Nephron (organoid): ENCODE measurements at regions not wholly inside any gene's neighbourhood (a gene's known extent, or its start where the extent isn't known, plus 50 kb on each side); places are given as distances from the start of the nearest gene placed in this dataset.

Experiments used
- H3K27ac Mint-ChIP-seq, 3 experiments: 2 replicates each; pipeline ENCODE4 v1.8.0; 2020; ENCODE audit warnings: mixed read lengths in 3 of 3, mild to moderate bottlenecking in 2 of 3, moderate library complexity in 1 of 3
- H3K27me3 Mint-ChIP-seq: 2 replicates; pipeline ENCODE4 v1.8.0; 2021; ENCODE audit warnings: low read depth, mild to moderate bottlenecking, moderate library complexity, mixed read lengths
- H3K36me3 Mint-ChIP-seq: 2 replicates; pipeline ENCODE4 v1.8.0; 2020; ENCODE audit warnings: low read depth, mixed read lengths
- H3K4me1 Mint-ChIP-seq: 2 replicates; pipeline ENCODE4 v1.8.0; 2020; ENCODE audit warnings: mixed read lengths
- H3K4me3 Mint-ChIP-seq, 3 experiments: 2 replicates each; pipeline ENCODE4 v1.8.0; 2020; ENCODE audit warnings: mild to moderate bottlenecking in 3 of 3, mixed read lengths in 3 of 3, moderate library complexity in 2 of 3
- H3K9me3 Mint-ChIP-seq: 2 replicates; pipeline ENCODE4 v1.8.0; 2020; ENCODE audit warnings: mixed read lengths
- CTCF ChIP-seq, 3 experiments: fragments of 200-600 bp; sonication (generic); IDR thresholded peaks; one replicate each; pipeline ENCODE4 v1.5.0; 2021; ENCODE audit warnings: antibody characterized with exemption in 3 of 3; ENCODE audit not compliant: unreplicated experiment in 3 of 3

GRCh38 chr14:25406818-25407217, 356.9 kb upstream of the STXBP6 start:
- Mint-ChIP-seq H3K27ac (no peak overlapping the region), H3K4me1 (no peaks in the 10 kb centered on the region), H3K36me3 (no peaks in the 10 kb centered on the region), H3K4me3 (no peak overlapping the region), H3K27me3 (no peaks in the 10 kb centered on the region), H3K9me3 (no peaks in the 10 kb centered on the region)
- TF ChIP-seq CTCF (IDR thresholded peaks at IDR 0.05; ENCODE audit: unreplicated experiment in 3 of 3): peak; percentile 27 to 50 (median 38)

GRCh38 chr14:25400607-25401206, 350.8 kb upstream of the STXBP6 start:
- Mint-ChIP-seq H3K4me3 (no peak overlapping the region), H3K9me3 (no peaks in the 10 kb centered on the region), H3K4me1 (no peaks in the 10 kb centered on the region), H3K36me3 (no peaks in the 10 kb centered on the region), H3K27me3 (peaks cover 5% of the 10 kb centered on the region), H3K27ac (no peak overlapping the region)
- TF ChIP-seq CTCF (IDR thresholded peaks at IDR 0.05; ENCODE audit: unreplicated experiment in 3 of 3): peak; percentile 69 to 76 (median 69)

GRCh38 chr14:25396128-25396527, 346.2 kb upstream of the STXBP6 start:
- Mint-ChIP-seq H3K9me3 (no peaks in the 10 kb centered on the region), H3K4me1 (no peaks in the 10 kb centered on the region), H3K27me3 (peaks cover 5% of the 10 kb centered on the region), H3K27ac (no peak overlapping the region), H3K36me3 (no peaks in the 10 kb centered on the region), H3K4me3 (no peak overlapping the region)
- no peak for TF ChIP-seq CTCF (IDR thresholded peaks at IDR 0.05; ENCODE audit: unreplicated experiment in 3 of 3)

- no peak for TF ChIP-seq CTCF (IDR thresholded peaks at IDR 0.05; ENCODE audit: unreplicated experiment in 3 of 3)
- H3K36me3 Mint-ChIP-seq: no peaks in the 10 kb centered on the region
- no peak overlapping the region for H3K4me3 Mint-ChIP-seq
- no peaks in the 10 kb centered on the region for H3K9me3 Mint-ChIP-seq
- H3K27me3 Mint-ChIP-seq: no peaks in the 10 kb centered on the region
- H3K27ac Mint-ChIP-seq: no peak overlapping the region
- H3K4me1 Mint-ChIP-seq: no peaks in the 10 kb centered on the region
Measured at GRCh38 chr14:25394791-25395391, 344.9 kb upstream of the STXBP6 start.

GRCh38 chr14:25394356-25394755, 344.4 kb upstream of the STXBP6 start:
- Mint-ChIP-seq H3K9me3 (no peaks in the 10 kb centered on the region), H3K4me1 (no peaks in the 10 kb centered on the region), H3K36me3 (no peaks in the 10 kb centered on the region), H3K27ac (no peak overlapping the region), H3K27me3 (no peaks in the 10 kb centered on the region), H3K4me3 (no peak overlapping the region)
- no peak for TF ChIP-seq CTCF (IDR thresholded peaks at IDR 0.05; ENCODE audit: unreplicated experiment in 3 of 3)

GRCh38 chr14:25389948-25390347, 340.0 kb upstream of the STXBP6 start:
- no peak overlapping the region for H3K27ac Mint-ChIP-seq
- H3K4me1 Mint-ChIP-seq: no peaks in the 10 kb centered on the region
- H3K4me3 Mint-ChIP-seq: no peak overlapping the region

More at GRCh38 chr14:25389948-25390347, 340.0 kb upstream of the STXBP6 start:
- Mint-ChIP-seq H3K36me3 (no peaks in the 10 kb centered on the region), H3K9me3 (peaks cover 2% of the 10 kb centered on the region), H3K27me3 (no peaks in the 10 kb centered on the region)
- no peak for TF ChIP-seq CTCF (IDR thresholded peaks at IDR 0.05; ENCODE audit: unreplicated experiment in 3 of 3)
